HCT116 (cell line): ENCODE measurements at regions not wholly inside any gene's neighbourhood (a gene's known extent, or its start where the extent isn't known, plus 50 kb on each side); places are given as distances from the start of the nearest gene placed in this dataset.

Experiments
- ATAC-seq: fragments of 200-7000 bp; cut with Tn5 transposase; 2 replicates; pipeline ENCODE4 v1.9.1; 2020; ENCODE audit warnings: mild to moderate bottlenecking, moderate library complexity
- BruUV-seq: library from RNA; stranded (reverse); fragments of 400-500 nt; replicated peaks from 2 replicates; lab custom pipeline; 2021; lab: Mats Ljungman, UMichigan
- CTCF ChIA-PET: fragments of 300-600 bp; sonication (Branson Sonifier 250); formaldehyde crosslinking; loops from one replicate; lab custom pipeline; 2021; ENCODE audit warnings: antibody characterized with exemption; lab: Charles Lee
- POLR2A ChIA-PET: fragments of 300-600, 350-600 bp; sonication (Branson Sonifier 250); formaldehyde crosslinking; loops from one replicate; lab custom pipeline; 2021; ENCODE audit warnings: antibody characterized with exemption; lab: Charles Lee
- RAD21 ChIA-PET, 2 experiments: fragments of 300-600 bp; sonication (Branson Sonifier 250); formaldehyde crosslinking; loops; one replicate each; lab custom pipeline; 2023; ENCODE audit warnings: low total read pairs in 2 of 2; ENCODE audit not compliant: uncharacterized antibody in 2 of 2, unreplicated experiment in 2 of 2, low non-redundant PET in 1 of 2; lab: Charles Lee
- DNase-seq: peaks from one replicate; pipeline ENCODE4 v3.0.0-alpha.2; 2010; ENCODE audit warnings: low read depth, low spot score
- H2AFZ ChIP-seq: fragments of 200-600 bp; shearing (Covaris generic), sonication (generic); 2 replicates; pipeline ENCODE4 v1.6.1; 2017; ENCODE audit warnings: low read depth, mixed run types, mixed read lengths, antibody characterized with exemption, low read length; ENCODE audit not compliant: poor library complexity, severe bottlenecking
- H3K27ac ChIP-seq: 2 replicates; pipeline ENCODE4 v1.5.1; 2012; ENCODE audit warnings: low read depth, low read length
- H3K27me3 ChIP-seq: fragments of 200-600 bp; sonication (generic); 2 replicates; pipeline ENCODE4 v1.6.1; 2016; ENCODE audit warnings: mixed run types, low read length, mixed read lengths; ENCODE audit not compliant: insufficient read depth
- H3K36me3 ChIP-seq, 2 experiments: fragments of 200-500 bp in 1 of 2; fragments of 200-600 bp in 1 of 2; sonication (Bioruptor generic) in 1 of 2; sonication (generic) in 1 of 2; 2 replicates each; pipeline versions ENCODE4 v1.5.1 to v1.6.1; 2014 to 2016; ENCODE audit warnings: low read length in 2 of 2, inconsistent platforms in 1 of 2, mixed read lengths in 1 of 2, mixed run types in 1 of 2; ENCODE audit not compliant: insufficient read depth in 2 of 2, control insufficient read depth in 1 of 2
- H3K4me1 ChIP-seq, 2 experiments: fragments of 200-600 bp in 1 of 2; sonication (generic) in 1 of 2; 2 replicates each; pipeline versions ENCODE4 v1.5.1 to v1.6.1; 2012 to 2017; ENCODE audit warnings: low read length in 2 of 2, inconsistent platforms in 1 of 2, mild to moderate bottlenecking in 1 of 2, mixed read lengths in 1 of 2, mixed run types in 1 of 2, moderate library complexity in 1 of 2; ENCODE audit not compliant: insufficient read depth in 2 of 2, control insufficient read depth in 1 of 2
- H3K4me2 ChIP-seq: fragments of 200-600 bp; sonication (generic); 2 replicates; pipeline ENCODE4 v1.6.1; 2017; ENCODE audit warnings: mixed run types, low read length, mixed read lengths
- H3K4me3 ChIP-seq, 2 experiments: fragments of 200-600 bp in 1 of 2; sonication (generic) in 1 of 2; replicated peaks in 1 of 2; 2 replicates each; pipeline ENCODE4 v1.5.1; 2011 to 2016; ENCODE audit warnings: low read length in 2 of 2, control low read depth in 1 of 2, low read depth in 1 of 2, mild to moderate bottlenecking in 1 of 2, mixed read lengths in 1 of 2, mixed run types in 1 of 2
- H3K79me2 ChIP-seq: fragments of 200-600 bp; sonication (generic); 2 replicates; pipeline ENCODE4 v1.6.1; 2017; ENCODE audit warnings: mild to moderate bottlenecking, mixed run types, low read length, moderate library complexity, mixed read lengths; ENCODE audit not compliant: insufficient read depth
- H3K9ac ChIP-seq: fragments of 200-600 bp; sonication (generic); 2 replicates; pipeline ENCODE4 v1.6.1; 2016; ENCODE audit warnings: low read length, mixed read lengths
- H3K9me2 ChIP-seq: fragments of 200-600 bp; sonication (generic), shearing (Covaris generic); 2 replicates; pipeline ENCODE4 v1.6.1; 2017; ENCODE audit warnings: mixed run types, mild to moderate bottlenecking, moderate library complexity; ENCODE audit not compliant: insufficient read depth
- H3K9me3 ChIP-seq, 2 experiments: fragments of 200-500 bp in 1 of 2; fragments of 200-600 bp in 1 of 2; sonication (Bioruptor generic) in 1 of 2; sonication (generic) in 1 of 2; 2 replicates each; pipeline ENCODE4 v1.6.1; 2014 to 2017; ENCODE audit warnings: low read length in 2 of 2, mixed read lengths in 2 of 2, inconsistent platforms in 1 of 2, low read depth in 1 of 2, mild to moderate bottlenecking in 1 of 2, mixed run types in 1 of 2, moderate library complexity in 1 of 2; ENCODE audit not compliant: control insufficient read depth in 1 of 2, insufficient read depth in 1 of 2
- H4K20me1 ChIP-seq: fragments of 200-600 bp; sonication (generic), shearing (Covaris generic); 2 replicates; pipeline ENCODE4 v1.6.1; 2017; ENCODE audit warnings: mixed run types, mild to moderate bottlenecking, moderate library complexity; ENCODE audit not compliant: insufficient read depth
- ATF3 ChIP-seq: IDR thresholded peaks from 2 replicates; pipeline ENCODE4 v1.6.1; 2012
- CBX3 ChIP-seq: IDR thresholded peaks from 2 replicates; pipeline ENCODE4 v1.6.1; 2012; ENCODE audit warnings: low read depth
- CTCF ChIP-seq, 3 experiments: fragments of 200-600 bp in 1 of 3; sonication (generic) in 1 of 3; IDR thresholded peaks in 2 of 3; conservative IDR thresholded peaks in 1 of 3; 2 replicates each; pipeline ENCODE4 v1.5.1; 2012 to 2017; ENCODE audit warnings: low read depth in 2 of 3, low read length in 2 of 3, antibody characterized with exemption in 1 of 3, borderline replicate concordance in 1 of 3, control low read depth in 1 of 3, mild to moderate bottlenecking in 1 of 3, mixed read lengths in 1 of 3, mixed run types in 1 of 3, moderate library complexity in 1 of 3; ENCODE audit not compliant: insufficient read depth in 1 of 3
- EGR1 ChIP-seq: IDR thresholded peaks from 2 replicates; pipeline ENCODE4 v1.6.1; 2012; ENCODE audit warnings: low read depth
- ELF1 ChIP-seq: IDR thresholded peaks from 2 replicates; pipeline ENCODE4 v1.6.1; 2012; ENCODE audit warnings: low read depth, borderline replicate concordance
- EZH2 ChIP-seq: fragments of 200-600 bp; sonication (generic); IDR thresholded peaks from 2 replicates; pipeline ENCODE4 v1.6.1; 2017; ENCODE audit warnings: antibody characterized with exemption, mixed run types
- EZH2phosphoT487 ChIP-seq: fragments of 200-600 bp; IDR thresholded peaks from 2 replicates; pipeline ENCODE4 v1.6.1; 2018; ENCODE audit warnings: antibody characterized with exemption, borderline replicate concordance
- FOSL1 ChIP-seq: IDR thresholded peaks from 2 replicates; pipeline ENCODE4 v1.6.1; 2012; ENCODE audit warnings: low read depth
- JUND ChIP-seq: IDR thresholded peaks from 2 replicates; pipeline ENCODE4 v1.6.1; 2012
- POLR2A ChIP-seq: IDR thresholded peaks from 2 replicates; pipeline ENCODE4 v1.7.0; 2011; ENCODE audit warnings: borderline replicate concordance; ENCODE audit not compliant: insufficient read depth, insufficient read length; ENCODE audit errors: extremely low read depth
- POLR2AphosphoS5 ChIP-seq: IDR thresholded peaks from 2 replicates; pipeline ENCODE4 v1.6.1; 2011; ENCODE audit warnings: mild to moderate bottlenecking, low read depth, low read length, moderate library complexity
- RAD21 ChIP-seq: IDR thresholded peaks from 2 replicates; pipeline ENCODE4 v1.6.1; 2012; ENCODE audit warnings: low read depth, mild to moderate bottlenecking
- SIN3A ChIP-seq: IDR thresholded peaks from 2 replicates; pipeline ENCODE4 v1.6.1; 2012; ENCODE audit warnings: low read depth
- SP1 ChIP-seq: IDR thresholded peaks from 2 replicates; pipeline ENCODE4 v1.6.1; 2012; ENCODE audit warnings: low read depth
- SRF ChIP-seq: IDR thresholded peaks from 2 replicates; pipeline ENCODE4 v1.6.1; 2012; ENCODE audit warnings: low read depth
- TCF7L2 ChIP-seq: IDR thresholded peaks from 2 replicates; pipeline ENCODE4 v1.7.0; 2011; ENCODE audit warnings: borderline replicate concordance, inconsistent platforms; ENCODE audit not compliant: insufficient read depth, insufficient read length; ENCODE audit errors: extremely low read depth
- YY1 ChIP-seq: IDR thresholded peaks from 2 replicates; pipeline ENCODE4 v1.6.1; 2011; ENCODE audit warnings: low read length, low read depth, moderate library complexity, mild to moderate bottlenecking; ENCODE audit not compliant: insufficient replicate concordance; ENCODE audit errors: extremely low read depth
- ZBTB33 ChIP-seq: IDR thresholded peaks from 2 replicates; pipeline ENCODE4 v1.6.1; 2011; ENCODE audit warnings: mild to moderate bottlenecking, low read length, moderate library complexity; ENCODE audit not compliant: insufficient replicate concordance; ENCODE audit errors: extremely low read depth
- ZNF274 ChIP-seq: fragments of 200-500 bp; sonication (Bioruptor generic); IDR thresholded peaks from 2 replicates; pipeline ENCODE4 v1.6.1; 2014; ENCODE audit warnings: mild to moderate bottlenecking, low read depth, low read length, inconsistent platforms
- intact Hi-C: fragments of 100-400 bp; cut with micrococcal nuclease; formaldehyde crosslinking; loops from 2 replicates; pipeline ENCODE4 v1.10.0; 2022

GRCh38 chr3:137199678-137200077 lies 241.9 kb downstream of the IL20RB start:
- Histone ChIP-seq H3K9ac (no peak overlapping the region), H3K4me3 (no peak overlapping the region), H3K9me2 (no peaks in the 10 kb centered on the region), H3K27ac (no peak overlapping the region), H3K79me2 (no peaks in the 10 kb centered on the region), H4K20me1 (no peaks in the 10 kb centered on the region), H3K27me3 (0 out of 2 replicates have a peak, but pooled peaks cover 7% of the 10 kb centered on the region), H3K9me3 (no peaks in the 10 kb centered on the region), H3K4me2 (no peak overlapping the region), H3K4me1 (no peaks in the 10 kb centered on the region), H3K36me3 (no peaks in the 10 kb centered on the region), H2AFZ (no peak overlapping the region)
- TF ChIP-seq POLR2A: no peak
- no peak for TF ChIP-seq SIN3A
- no peak for TF ChIP-seq EZH2
- no peak for TF ChIP-seq EGR1
- TF ChIP-seq SP1: no peak
- TF ChIP-seq ZNF274: no peak
- TF ChIP-seq FOSL1: no peak
- TF ChIP-seq EZH2phosphoT487: no peak
- no peak for TF ChIP-seq TCF7L2
- TF ChIP-seq POLR2AphosphoS5: no peak
- no peak for TF ChIP-seq CBX3
- no peak for TF ChIP-seq ZBTB33
- TF ChIP-seq YY1: no peak
- no peak for TF ChIP-seq SRF
- TF ChIP-seq JUND: no peak
- TF ChIP-seq CTCF (IDR thresholded peaks at IDR 0.05 in 2 of 3, conservative IDR thresholded peaks at IDR 0.05 in 1 of 3; ENCODE audit: borderline replicate concordance in 1 of 3, insufficient read depth in 1 of 3, low read depth in 2 of 3, low read length in 2 of 3): no peak
- no peak for TF ChIP-seq ELF1
- TF ChIP-seq RAD21: no peak
- no peak for TF ChIP-seq ATF3
- BruUV-seq: no TSS peak
- ATAC-seq (no peak), DNase-seq (no peak)
- ChIA-PET POLR2A (no interaction called here), RAD21 (no interaction called here), CTCF (no interaction called here)
- intact Hi-C loops: no loop called here
